ENCODE measurements at regions not wholly inside any gene's neighbourhood (a gene's known extent, or its start where the extent isn't known, plus 50 kb on each side); places are given as distances from the start of the nearest gene placed in this dataset.

- H3K4me2 ChIP-seq (ENCODE audit: low read depth, low read length, poor library complexity, severe bottlenecking) = no peak overlapping the region
- H3K27ac ChIP-seq (ENCODE audit: low read length) = no peak overlapping the region
- no peaks in the 10 kb centered on the region for H3K36me3 ChIP-seq (ENCODE audit: insufficient read depth, low read length)
- H3K9me2 ChIP-seq (replicated peaks; ENCODE audit: insufficient read depth, low read length) = no peaks in the 10 kb centered on the region
- H3K9me3 ChIP-seq (ENCODE audit: low read length) = no peaks in the 10 kb centered on the region
- H3K4me3 ChIP-seq (ENCODE audit: low read length) = no peak overlapping the region
- no peak for DNase-seq
- H4K20me1 ChIP-seq (ENCODE audit: insufficient read depth, low read depth, low read length) = no peaks in the 10 kb centered on the region
- H3K79me2 ChIP-seq (ENCODE audit: low read length) = no peaks in the 10 kb centered on the region
- no peaks in the 10 kb centered on the region for H3K4me1 ChIP-seq (ENCODE audit: low read length)
- H2AFZ ChIP-seq (ENCODE audit: low read length) = no peak overlapping the region
- H3K27me3 ChIP-seq (ENCODE audit: low read length) = no peaks in the 10 kb centered on the region
- H3K9ac ChIP-seq (ENCODE audit: low read length) = no peak overlapping the region
Measured at GRCh38 chr18:41820784-41821183, 134.2 kb upstream of the PIK3C3 start.

- Histone ChIP-seq H3K4me3 (ENCODE audit: low read length) (no peak overlapping the region), H4K20me1 (ENCODE audit: insufficient read depth, low read depth, low read length) (no peaks in the 10 kb centered on the region), H2AFZ (ENCODE audit: low read length) (no peak overlapping the region), H3K36me3 (ENCODE audit: insufficient read depth, low read length) (no peaks in the 10 kb centered on the region), H3K9me2 (replicated peaks; ENCODE audit: insufficient read depth, low read length) (no peaks in the 10 kb centered on the region), H3K4me2 (ENCODE audit: low read depth, low read length, poor library complexity, severe bottlenecking) (no peak overlapping the region), H3K4me1 (ENCODE audit: low read length) (no peaks in the 10 kb centered on the region), H3K27me3 (ENCODE audit: low read length) (no peaks in the 10 kb centered on the region), H3K9me3 (ENCODE audit: low read length) (no peaks in the 10 kb centered on the region), H3K27ac (ENCODE audit: low read length) (no peak overlapping the region), H3K9ac (ENCODE audit: low read length) (no peak overlapping the region), H3K79me2 (ENCODE audit: low read length) (no peaks in the 10 kb centered on the region)
- DNase-seq = no peak
Measured at GRCh38 chr18:41818381-41819355, 136.4 kb upstream of the PIK3C3 start.

- H2AFZ ChIP-seq (ENCODE audit: low read length) = no peak overlapping the region
- H3K9me2 ChIP-seq (replicated peaks; ENCODE audit: insufficient read depth, low read length) = no peaks in the 10 kb centered on the region
- H3K36me3 ChIP-seq (ENCODE audit: insufficient read depth, low read length) = no peaks in the 10 kb centered on the region
- no peak overlapping the region for H3K4me3 ChIP-seq (ENCODE audit: low read length)
- H3K27ac ChIP-seq (ENCODE audit: low read length) = no peak overlapping the region
- H4K20me1 ChIP-seq (ENCODE audit: insufficient read depth, low read depth, low read length) = no peaks in the 10 kb centered on the region
- no peaks in the 10 kb centered on the region for H3K27me3 ChIP-seq (ENCODE audit: low read length)
- DNase-seq = no peak
- H3K9me3 ChIP-seq (ENCODE audit: low read length) = no peaks in the 10 kb centered on the region
- no peaks in the 10 kb centered on the region for H3K4me1 ChIP-seq (ENCODE audit: low read length)
- H3K9ac ChIP-seq (ENCODE audit: low read length) = no peak overlapping the region
- no peaks in the 10 kb centered on the region for H3K79me2 ChIP-seq (ENCODE audit: low read length)
- no peak overlapping the region for H3K4me2 ChIP-seq (ENCODE audit: low read depth, low read length, poor library complexity, severe bottlenecking)
Measured at GRCh38 chr18:41814651-41815050, 140.4 kb upstream of the PIK3C3 start.

- no peak overlapping the region for H3K27ac ChIP-seq (ENCODE audit: low read length)
- no peak overlapping the region for H3K9ac ChIP-seq (ENCODE audit: low read length)
- H3K4me1 ChIP-seq (ENCODE audit: low read length) = no peaks in the 10 kb centered on the region
- H3K27me3 ChIP-seq (ENCODE audit: low read length) = no peaks in the 10 kb centered on the region
- H3K9me3 ChIP-seq (ENCODE audit: low read length) = no peaks in the 10 kb centered on the region
- no peaks in the 10 kb centered on the region for H3K9me2 ChIP-seq (replicated peaks; ENCODE audit: insufficient read depth, low read length)
- no peak overlapping the region for H3K4me2 ChIP-seq (ENCODE audit: low read depth, low read length, poor library complexity, severe bottlenecking)
- H4K20me1 ChIP-seq (ENCODE audit: insufficient read depth, low read depth, low read length) = no peaks in the 10 kb centered on the region
- no peaks in the 10 kb centered on the region for H3K79me2 ChIP-seq (ENCODE audit: low read length)
- H2AFZ ChIP-seq (ENCODE audit: low read length) = no peak overlapping the region
- no peak overlapping the region for H3K4me3 ChIP-seq (ENCODE audit: low read length)
- no peaks in the 10 kb centered on the region for H3K36me3 ChIP-seq (ENCODE audit: insufficient read depth, low read length)
- DNase-seq = no peak
Measured at GRCh38 chr18:41809652-41810051, 145.4 kb upstream of the PIK3C3 start.

- no peaks in the 10 kb centered on the region for H3K9me2 ChIP-seq (replicated peaks; ENCODE audit: insufficient read depth, low read length)
- H3K4me1 ChIP-seq (ENCODE audit: low read length) = no peaks in the 10 kb centered on the region
- no peak overlapping the region for H3K4me2 ChIP-seq (ENCODE audit: low read depth, low read length, poor library complexity, severe bottlenecking)
- no peak overlapping the region for H3K27ac ChIP-seq (ENCODE audit: low read length)
- H3K27me3 ChIP-seq (ENCODE audit: low read length) = no peaks in the 10 kb centered on the region
- no peaks in the 10 kb centered on the region for H3K36me3 ChIP-seq (ENCODE audit: insufficient read depth, low read length)
- no peaks in the 10 kb centered on the region for H3K79me2 ChIP-seq (ENCODE audit: low read length)
- no peaks in the 10 kb centered on the region for H3K9me3 ChIP-seq (ENCODE audit: low read length)
- no peak for DNase-seq
- H3K4me3 ChIP-seq (ENCODE audit: low read length) = no peak overlapping the region
- no peaks in the 10 kb centered on the region for H4K20me1 ChIP-seq (ENCODE audit: insufficient read depth, low read depth, low read length)
- no peak overlapping the region for H3K9ac ChIP-seq (ENCODE audit: low read length)
- no peak overlapping the region for H2AFZ ChIP-seq (ENCODE audit: low read length)
Measured at GRCh38 chr18:41805341-41805740, 149.7 kb upstream of the PIK3C3 start.

- no peaks in the 10 kb centered on the region for H3K9me2 ChIP-seq (replicated peaks; ENCODE audit: insufficient read depth, low read length)
- no peak for DNase-seq
- H3K79me2 ChIP-seq (ENCODE audit: low read length) = no peaks in the 10 kb centered on the region
- H3K4me3 ChIP-seq (ENCODE audit: low read length) = no peak overlapping the region
- H3K4me1 ChIP-seq (ENCODE audit: low read length) = no peaks in the 10 kb centered on the region
- H3K36me3 ChIP-seq (ENCODE audit: insufficient read depth, low read length) = no peaks in the 10 kb centered on the region
- no peak overlapping the region for H3K4me2 ChIP-seq (ENCODE audit: low read depth, low read length, poor library complexity, severe bottlenecking)
- H3K27ac ChIP-seq (ENCODE audit: low read length) = no peak overlapping the region
- H3K9me3 ChIP-seq (ENCODE audit: low read length) = no peaks in the 10 kb centered on the region
- H3K27me3 ChIP-seq (ENCODE audit: low read length) = no peaks in the 10 kb centered on the region
- no peaks in the 10 kb centered on the region for H4K20me1 ChIP-seq (ENCODE audit: insufficient read depth, low read depth, low read length)
- no peak overlapping the region for H2AFZ ChIP-seq (ENCODE audit: low read length)
- H3K9ac ChIP-seq (ENCODE audit: low read length) = no peak overlapping the region
Measured at GRCh38 chr18:41798879-41799278, 156.2 kb upstream of the PIK3C3 start.

- H4K20me1 ChIP-seq (ENCODE audit: insufficient read depth, low read depth, low read length) = no peaks in the 10 kb centered on the region
- no peak overlapping the region for H3K4me2 ChIP-seq (ENCODE audit: low read depth, low read length, poor library complexity, severe bottlenecking)
Measured at GRCh38 chr18:41790687-41791086, 164.3 kb upstream of the PIK3C3 start.

GRCh38 chr18:41789001-41789400 lies 166.0 kb upstream of the PIK3C3 start:
- H3K4me1 ChIP-seq (ENCODE audit: low read length) = no peaks in the 10 kb centered on the region
- no peaks in the 10 kb centered on the region for H3K9me2 ChIP-seq (replicated peaks; ENCODE audit: insufficient read depth, low read length)
- H3K4me3 ChIP-seq (ENCODE audit: low read length) = no peak overlapping the region
- no peaks in the 10 kb centered on the region for H3K27me3 ChIP-seq (ENCODE audit: low read length)
- H3K9me3 ChIP-seq (ENCODE audit: low read length) = no peaks in the 10 kb centered on the region
- DNase-seq = no peak
- no peaks in the 10 kb centered on the region for H3K79me2 ChIP-seq (ENCODE audit: low read length)
- H3K9ac ChIP-seq (ENCODE audit: low read length) = no peak overlapping the region
- H2AFZ ChIP-seq (ENCODE audit: low read length) = no peak overlapping the region
- H3K4me2 ChIP-seq (ENCODE audit: low read depth, low read length, poor library complexity, severe bottlenecking) = no peak overlapping the region
- no peak overlapping the region for H3K27ac ChIP-seq (ENCODE audit: low read length)
- no peaks in the 10 kb centered on the region for H3K36me3 ChIP-seq (ENCODE audit: insufficient read depth, low read length)
- no peaks in the 10 kb centered on the region for H4K20me1 ChIP-seq (ENCODE audit: insufficient read depth, low read depth, low read length)

More at GRCh38 chr18:41790687-41791086, 164.3 kb upstream of the PIK3C3 start:
- H2AFZ ChIP-seq (ENCODE audit: low read length) = no peak overlapping the region
- H3K9me2 ChIP-seq (replicated peaks; ENCODE audit: insufficient read depth, low read length) = no peaks in the 10 kb centered on the region
- no peaks in the 10 kb centered on the region for H3K27me3 ChIP-seq (ENCODE audit: low read length)
- H3K27ac ChIP-seq (ENCODE audit: low read length) = no peak overlapping the region
- no peak overlapping the region for H3K4me3 ChIP-seq (ENCODE audit: low read length)
- no peak overlapping the region for H3K9ac ChIP-seq (ENCODE audit: low read length)
- H3K9me3 ChIP-seq (ENCODE audit: low read length) = no peaks in the 10 kb centered on the region
- no peaks in the 10 kb centered on the region for H3K4me1 ChIP-seq (ENCODE audit: low read length)
- H3K36me3 ChIP-seq (ENCODE audit: insufficient read depth, low read length) = no peaks in the 10 kb centered on the region
- DNase-seq = no peak
- no peaks in the 10 kb centered on the region for H3K79me2 ChIP-seq (ENCODE audit: low read length)

All from Karpas-422 (cell line).